ENCODE measurements at regions not wholly inside any gene's neighbourhood (a gene's known extent, or its start where the extent isn't known, plus 50 kb on each side); places are given as distances from the start of the nearest gene placed in this dataset.

GRCh38 chr2:144702051-144702450 is 182.1 kb upstream of the ZEB2 start:
- no peak for TF ChIP-seq CTCF (IDR thresholded peaks at IDR 0.05)
- TF ChIP-seq POLR2A (IDR thresholded peaks at IDR 0.05), result no peak

Measured in testis (tissue), 2 donors.